Adrenal gland (tissue), 5 donors: ENCODE measurements at regions not wholly inside any gene's neighbourhood (a gene's known extent, or its start where the extent isn't known, plus 50 kb on each side); places are given as distances from the start of the nearest gene placed in this dataset.

ENCODE experiments used
- POLR2A ChIP-seq, 2 donors: fragments of 450-650 bp; IDR thresholded peaks; one replicate each; pipeline ENCODE4 v1.6.1; 2017; ENCODE audit warnings: antibody characterized with exemption in 2 of 2, mild to moderate bottlenecking in 2 of 2, moderate library complexity in 1 of 2
- TF ChIP-seq, protein P1 (sequence below), 6 experiments: fragments of 450-650 bp in 4 of 6; fragments of 200-600 bp in 2 of 6; sonication (generic) in 1 of 6; IDR thresholded peaks; 1 replicate in 5 of 6; 2 replicates in 1 of 6; pipeline versions ENCODE4 v1.5.1 to v1.8.0; 2016 to 2021; ENCODE audit warnings: antibody characterized with exemption in 6 of 6, mild to moderate bottlenecking in 2 of 6, moderate library complexity in 1 of 6
- donor health status: DM: no; HTN: no; CAD: no.

DNA sequence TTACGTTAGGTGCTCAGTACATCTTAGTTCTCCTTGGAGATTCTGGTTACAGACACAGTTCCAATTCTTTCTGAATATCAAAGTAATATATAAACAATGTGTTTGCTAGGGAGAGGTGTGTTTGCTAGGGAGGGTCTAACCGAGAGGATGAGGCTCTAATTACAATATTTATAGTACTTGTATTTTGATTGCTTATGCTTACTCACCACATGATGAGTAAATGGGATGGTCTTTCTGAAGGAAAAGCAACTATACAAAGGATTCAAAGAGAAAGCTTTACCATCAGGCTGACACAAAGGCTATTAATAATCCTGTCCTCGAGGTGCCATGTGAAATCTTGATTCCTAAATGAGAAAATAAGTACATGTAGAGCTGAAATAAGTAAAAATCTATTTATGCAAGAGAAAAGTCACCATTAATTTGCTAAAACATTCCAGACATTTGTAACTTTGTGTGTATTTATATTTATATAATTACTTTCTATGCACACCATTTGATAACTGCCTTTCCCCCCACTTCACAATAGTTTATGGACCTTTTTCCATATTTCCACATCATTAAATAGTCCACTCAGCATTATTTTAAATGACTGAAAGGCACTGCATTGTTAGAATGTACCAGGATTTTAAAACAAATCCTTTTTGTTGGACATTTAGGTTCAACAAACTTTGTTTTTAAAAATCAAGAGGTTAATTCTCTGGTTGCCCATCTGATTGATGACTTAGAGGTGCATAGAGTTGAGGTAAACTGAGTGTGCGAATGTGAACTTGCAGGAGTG, 94.5 kb upstream of the FN1 start:
- no peak for TF ChIP-seq POLR2A (IDR thresholded peaks at IDR 0.05)
- TF ChIP-seq, protein P1, sequence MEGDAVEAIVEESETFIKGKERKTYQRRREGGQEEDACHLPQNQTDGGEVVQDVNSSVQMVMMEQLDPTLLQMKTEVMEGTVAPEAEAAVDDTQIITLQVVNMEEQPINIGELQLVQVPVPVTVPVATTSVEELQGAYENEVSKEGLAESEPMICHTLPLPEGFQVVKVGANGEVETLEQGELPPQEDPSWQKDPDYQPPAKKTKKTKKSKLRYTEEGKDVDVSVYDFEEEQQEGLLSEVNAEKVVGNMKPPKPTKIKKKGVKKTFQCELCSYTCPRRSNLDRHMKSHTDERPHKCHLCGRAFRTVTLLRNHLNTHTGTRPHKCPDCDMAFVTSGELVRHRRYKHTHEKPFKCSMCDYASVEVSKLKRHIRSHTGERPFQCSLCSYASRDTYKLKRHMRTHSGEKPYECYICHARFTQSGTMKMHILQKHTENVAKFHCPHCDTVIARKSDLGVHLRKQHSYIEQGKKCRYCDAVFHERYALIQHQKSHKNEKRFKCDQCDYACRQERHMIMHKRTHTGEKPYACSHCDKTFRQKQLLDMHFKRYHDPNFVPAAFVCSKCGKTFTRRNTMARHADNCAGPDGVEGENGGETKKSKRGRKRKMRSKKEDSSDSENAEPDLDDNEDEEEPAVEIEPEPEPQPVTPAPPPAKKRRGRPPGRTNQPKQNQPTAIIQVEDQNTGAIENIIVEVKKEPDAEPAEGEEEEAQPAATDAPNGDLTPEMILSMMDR (IDR thresholded peaks at IDR 0.05): no peak
